ENCODE measurements at regions not wholly inside any gene's neighbourhood (a gene's known extent, or its start where the extent isn't known, plus 50 kb on each side); places are given as distances from the start of the nearest gene placed in this dataset.

DNA sequence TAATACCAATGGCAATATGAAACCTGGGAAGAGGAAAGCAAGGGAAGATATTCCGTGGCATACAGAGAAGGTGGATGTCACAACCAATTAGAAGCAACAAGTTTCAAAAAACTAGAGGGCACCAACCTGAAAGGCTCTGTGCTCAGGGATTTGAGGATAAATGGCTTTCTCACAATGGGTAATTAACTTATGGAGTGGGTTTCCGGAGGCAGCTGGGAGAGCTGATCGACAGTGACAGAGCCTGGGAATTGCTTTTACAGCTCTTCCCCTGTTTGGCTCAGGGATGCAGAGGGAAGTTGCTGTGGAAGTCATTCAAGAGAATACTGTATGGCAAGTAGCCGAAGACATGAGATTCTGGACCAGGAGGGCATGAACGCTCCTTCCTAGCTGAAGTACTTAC, 237.0 kb downstream of the KIF4B start:
- H3K27ac ChIP-seq (ENCODE audit: low read depth, low read length), result no peak overlapping the region
- H3K4me2 ChIP-seq (ENCODE audit: low read length), result no peak overlapping the region
- H3K4me3 ChIP-seq (replicated peaks in 1 of 2; ENCODE audit: low read depth in 1 of 2, low read length in 2 of 2), result no peak overlapping the region
- ATAC-seq (no peak), DNase-seq (ENCODE audit: low read depth, low spot score) (no peak)
- ChIA-PET POLR2A (no interaction called here), CTCF (no interaction called here), RAD21 (ENCODE audit: low non-redundant PET in 1 of 2, low total read pairs in 2 of 2, uncharacterized antibody in 2 of 2, unreplicated experiment in 2 of 2) (no interaction called here)
- no peaks in the 10 kb centered on the region for H3K9me2 ChIP-seq (ENCODE audit: insufficient read depth)
- no peaks in the 10 kb centered on the region for H3K9me3 ChIP-seq (ENCODE audit: control insufficient read depth in 1 of 2, insufficient read depth in 1 of 2, low read depth in 1 of 2, low read length in 2 of 2)
- H3K79me2 ChIP-seq (ENCODE audit: insufficient read depth, low read length), result no peaks in the 10 kb centered on the region
- H4K20me1 ChIP-seq (ENCODE audit: insufficient read depth), result no peaks in the 10 kb centered on the region
- no peaks in the 10 kb centered on the region for H3K36me3 ChIP-seq (ENCODE audit: control insufficient read depth in 1 of 2, insufficient read depth in 2 of 2, low read length in 2 of 2)
- intact Hi-C loops (cut with micrococcal nuclease), result no loop called here
- no TSS peak for BruUV-seq (replicated peaks)
- no peaks in the 10 kb centered on the region for H3K4me1 ChIP-seq (ENCODE audit: control insufficient read depth in 1 of 2, insufficient read depth in 2 of 2, low read length in 2 of 2)
- TF ChIP-seq ELF1 (IDR thresholded peaks at IDR 0.05; ENCODE audit: borderline replicate concordance, low read depth), result no peak
- TF ChIP-seq, protein P1, sequence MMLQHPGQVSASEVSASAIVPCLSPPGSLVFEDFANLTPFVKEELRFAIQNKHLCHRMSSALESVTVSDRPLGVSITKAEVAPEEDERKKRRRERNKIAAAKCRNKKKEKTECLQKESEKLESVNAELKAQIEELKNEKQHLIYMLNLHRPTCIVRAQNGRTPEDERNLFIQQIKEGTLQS (IDR thresholded peaks at IDR 0.05), result no peak
- no peak for TF ChIP-seq SRF (IDR thresholded peaks at IDR 0.05; ENCODE audit: low read depth)
- TF ChIP-seq EZH2phosphoT487 (IDR thresholded peaks at IDR 0.05; ENCODE audit: borderline replicate concordance), result no peak
- TF ChIP-seq, protein P2, sequence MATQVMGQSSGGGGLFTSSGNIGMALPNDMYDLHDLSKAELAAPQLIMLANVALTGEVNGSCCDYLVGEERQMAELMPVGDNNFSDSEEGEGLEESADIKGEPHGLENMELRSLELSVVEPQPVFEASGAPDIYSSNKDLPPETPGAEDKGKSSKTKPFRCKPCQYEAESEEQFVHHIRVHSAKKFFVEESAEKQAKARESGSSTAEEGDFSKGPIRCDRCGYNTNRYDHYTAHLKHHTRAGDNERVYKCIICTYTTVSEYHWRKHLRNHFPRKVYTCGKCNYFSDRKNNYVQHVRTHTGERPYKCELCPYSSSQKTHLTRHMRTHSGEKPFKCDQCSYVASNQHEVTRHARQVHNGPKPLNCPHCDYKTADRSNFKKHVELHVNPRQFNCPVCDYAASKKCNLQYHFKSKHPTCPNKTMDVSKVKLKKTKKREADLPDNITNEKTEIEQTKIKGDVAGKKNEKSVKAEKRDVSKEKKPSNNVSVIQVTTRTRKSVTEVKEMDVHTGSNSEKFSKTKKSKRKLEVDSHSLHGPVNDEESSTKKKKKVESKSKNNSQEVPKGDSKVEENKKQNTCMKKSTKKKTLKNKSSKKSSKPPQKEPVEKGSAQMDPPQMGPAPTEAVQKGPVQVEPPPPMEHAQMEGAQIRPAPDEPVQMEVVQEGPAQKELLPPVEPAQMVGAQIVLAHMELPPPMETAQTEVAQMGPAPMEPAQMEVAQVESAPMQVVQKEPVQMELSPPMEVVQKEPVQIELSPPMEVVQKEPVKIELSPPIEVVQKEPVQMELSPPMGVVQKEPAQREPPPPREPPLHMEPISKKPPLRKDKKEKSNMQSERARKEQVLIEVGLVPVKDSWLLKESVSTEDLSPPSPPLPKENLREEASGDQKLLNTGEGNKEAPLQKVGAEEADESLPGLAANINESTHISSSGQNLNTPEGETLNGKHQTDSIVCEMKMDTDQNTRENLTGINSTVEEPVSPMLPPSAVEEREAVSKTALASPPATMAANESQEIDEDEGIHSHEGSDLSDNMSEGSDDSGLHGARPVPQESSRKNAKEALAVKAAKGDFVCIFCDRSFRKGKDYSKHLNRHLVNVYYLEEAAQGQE (IDR thresholded peaks at IDR 0.05; ENCODE audit: low read depth), result no peak
- no peak for TF ChIP-seq POLR2A (IDR thresholded peaks at IDR 0.05; ENCODE audit: borderline replicate concordance, extremely low read depth, insufficient read depth, insufficient read length)
- no peak for TF ChIP-seq EZH2 (IDR thresholded peaks at IDR 0.05)
- TF ChIP-seq CBX3 (IDR thresholded peaks at IDR 0.05; ENCODE audit: low read depth), result no peak
- no peak for TF ChIP-seq JUND (IDR thresholded peaks at IDR 0.05)
- TF ChIP-seq CEBPB (IDR thresholded peaks at IDR 0.05; ENCODE audit: low read depth), result no peak
- TF ChIP-seq SIN3A (IDR thresholded peaks at IDR 0.05; ENCODE audit: low read depth), result no peak
- TF ChIP-seq RAD21 (IDR thresholded peaks at IDR 0.05; ENCODE audit: low read depth), result no peak
- TF ChIP-seq, protein P3, sequence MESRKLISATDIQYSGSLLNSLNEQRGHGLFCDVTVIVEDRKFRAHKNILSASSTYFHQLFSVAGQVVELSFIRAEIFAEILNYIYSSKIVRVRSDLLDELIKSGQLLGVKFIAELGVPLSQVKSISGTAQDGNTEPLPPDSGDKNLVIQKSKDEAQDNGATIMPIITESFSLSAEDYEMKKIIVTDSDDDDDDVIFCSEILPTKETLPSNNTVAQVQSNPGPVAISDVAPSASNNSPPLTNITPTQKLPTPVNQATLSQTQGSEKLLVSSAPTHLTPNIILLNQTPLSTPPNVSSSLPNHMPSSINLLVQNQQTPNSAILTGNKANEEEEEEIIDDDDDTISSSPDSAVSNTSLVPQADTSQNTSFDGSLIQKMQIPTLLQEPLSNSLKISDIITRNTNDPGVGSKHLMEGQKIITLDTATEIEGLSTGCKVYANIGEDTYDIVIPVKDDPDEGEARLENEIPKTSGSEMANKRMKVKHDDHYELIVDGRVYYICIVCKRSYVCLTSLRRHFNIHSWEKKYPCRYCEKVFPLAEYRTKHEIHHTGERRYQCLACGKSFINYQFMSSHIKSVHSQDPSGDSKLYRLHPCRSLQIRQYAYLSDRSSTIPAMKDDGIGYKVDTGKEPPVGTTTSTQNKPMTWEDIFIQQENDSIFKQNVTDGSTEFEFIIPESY (IDR thresholded peaks at IDR 0.05; ENCODE audit: extremely low read depth, insufficient replicate concordance, low read length), result no peak
- no peak for TF ChIP-seq ZNF274 (IDR thresholded peaks at IDR 0.05; ENCODE audit: low read depth, low read length)
- no peak for TF ChIP-seq ZFX (IDR thresholded peaks at IDR 0.05)
- no peak for TF ChIP-seq FOSL1 (IDR thresholded peaks at IDR 0.05; ENCODE audit: low read depth)
- TF ChIP-seq POLR2AphosphoS5 (IDR thresholded peaks at IDR 0.05; ENCODE audit: low read depth, low read length), result no peak
- TF ChIP-seq EGR1 (IDR thresholded peaks at IDR 0.05; ENCODE audit: low read depth), result no peak
- TF ChIP-seq SP1 (IDR thresholded peaks at IDR 0.05; ENCODE audit: low read depth), result no peak
- H3K27me3 ChIP-seq (ENCODE audit: insufficient read depth, low read length), result no peaks in the 10 kb centered on the region
- H2AFZ ChIP-seq (ENCODE audit: low read depth, low read length, poor library complexity, severe bottlenecking), result no peak overlapping the region
- no peak overlapping the region for H3K9ac ChIP-seq (ENCODE audit: low read length)
